Esophagus muscularis mucosa (tissue), 4 donors: ENCODE measurements at regions not wholly inside any gene's neighbourhood (a gene's known extent, or its start where the extent isn't known, plus 50 kb on each side); places are given as distances from the start of the nearest gene placed in this dataset.

Experiments used
- DNase-seq: peaks from one replicate; pipeline ENCODE4 v3.0.0-alpha.2; 2017; ENCODE audit errors: extremely low spot score
- H3K27ac ChIP-seq, 4 donors: fragments of 200-600 bp; sonication (generic); replicated peaks in 1 of 4; 1 replicate in 3 of 4; 2 replicates in 1 of 4; pipeline ENCODE4 v1.5.1; 2016 to 2019; ENCODE audit warnings: mild to moderate bottlenecking in 1 of 4
- H3K27me3 ChIP-seq, 4 donors: fragments of 200-600 bp; sonication (generic); one replicate each; pipeline versions ENCODE4 v1.5.1 to v1.6.0; 2016 to 2019
- H3K36me3 ChIP-seq, 4 donors: fragments of 200-600 bp; sonication (generic); one replicate each; pipeline ENCODE4 v1.5.1; 2016 to 2019
- H3K4me1 ChIP-seq, 4 donors: fragments of 200-600 bp; sonication (generic); one replicate each; pipeline ENCODE4 v1.5.1; 2016 to 2019
- H3K4me3 ChIP-seq, 4 donors: fragments of 200-600 bp; sonication (generic); 1 replicate in 2 of 4; 2 replicates in 2 of 4; pipeline ENCODE4 v1.5.1; 2016 to 2019; ENCODE audit warnings: mild to moderate bottlenecking in 4 of 4, moderate library complexity in 1 of 4
- H3K9me3 ChIP-seq, 4 donors: fragments of 200-600 bp; sonication (generic); 1 replicate in 3 of 4; 2 replicates in 1 of 4; pipeline ENCODE4 v1.5.1; 2016 to 2019
- EP300 ChIP-seq: sonication (generic); formaldehyde crosslinking; IDR thresholded peaks from one replicate; pipeline ENCODE4 v1.6.1; 2017; ENCODE audit warnings: antibody characterized with exemption
- POLR2A ChIP-seq: fragments of 450-650 bp; IDR thresholded peaks from one replicate; pipeline ENCODE4 v1.6.1; 2017; ENCODE audit warnings: antibody characterized with exemption, moderate library complexity, mild to moderate bottlenecking, low read depth
- POLR2AphosphoS5 ChIP-seq, 2 donors: sonication (generic); formaldehyde crosslinking; IDR thresholded peaks; one replicate each; pipeline ENCODE4 v1.6.1; 2017; ENCODE audit warnings: antibody characterized with exemption in 2 of 2
- WGBS: methylation state at CpG from one replicate; pipeline ENCODE4 v1.1.5; 2018; 5-methylcytosine and 5-hydroxymethylcytosine counted together
- intact Hi-C: fragments of 100-400 bp; cut with DNase I; formaldehyde crosslinking; loops from one replicate; pipeline ENCODE4 v1.15.1; 2023
- TF ChIP-seq, protein P1 (sequence below), 3 experiments: fragments of 200-600 bp in 2 of 3; fragments of 450-650 bp in 1 of 3; sonication (generic) in 2 of 3; IDR thresholded peaks; one replicate each; pipeline ENCODE4 v1.5.1; 2017 to 2019; ENCODE audit warnings: antibody characterized with exemption in 3 of 3, mild to moderate bottlenecking in 2 of 3, moderate library complexity in 1 of 3

DNA sequence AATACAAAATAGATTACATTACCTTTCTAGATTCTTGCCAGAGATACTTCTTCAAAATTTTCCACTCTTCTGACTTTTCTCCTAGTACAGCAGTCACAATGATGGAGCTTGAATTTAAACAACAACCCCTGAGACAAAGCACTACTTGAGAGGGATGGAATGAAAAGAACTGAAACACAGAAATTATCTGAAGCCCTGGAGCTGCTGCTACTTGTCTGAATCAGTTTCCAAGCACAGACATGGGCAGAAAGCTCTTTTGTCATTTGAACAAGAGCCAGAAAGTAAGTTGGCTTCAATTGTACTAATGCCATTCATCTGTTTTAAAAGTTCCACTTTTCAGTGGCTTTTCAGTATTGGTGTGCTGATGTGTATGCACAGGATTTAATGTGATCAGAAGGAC, 718.5 kb upstream of the ARPP21 start:
- no peak for DNase-seq

DNA sequence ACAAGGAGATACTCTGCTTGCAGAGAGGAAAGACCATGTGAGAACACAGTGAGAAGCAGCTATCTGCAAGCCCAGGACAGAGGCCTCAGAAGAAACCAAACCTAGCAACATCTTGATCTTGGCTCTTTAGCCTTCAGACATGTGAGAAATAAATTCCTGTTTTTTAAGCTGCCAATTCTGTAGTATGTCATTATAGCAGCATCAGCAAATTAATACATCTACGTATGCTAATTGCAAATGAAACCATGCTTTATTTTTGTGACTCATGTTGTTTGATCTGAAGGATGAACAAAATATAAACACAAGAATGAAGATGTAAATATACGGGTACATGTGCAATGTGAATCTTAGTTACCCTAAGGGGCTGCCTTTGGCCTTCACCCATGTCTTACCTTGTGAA, 714.4 kb upstream of the ARPP21 start:
- no peak overlapping the region for H3K4me3 ChIP-seq
- no peaks in the 10 kb centered on the region for H3K27me3 ChIP-seq
- H3K27ac ChIP-seq, result no peak overlapping the region
- H3K4me1 ChIP-seq, result peaks cover 0 to 9% (median 4%) of the 10 kb centered on the region in 4 donors
- DNase-seq, result no peak
- TF ChIP-seq, protein P1, sequence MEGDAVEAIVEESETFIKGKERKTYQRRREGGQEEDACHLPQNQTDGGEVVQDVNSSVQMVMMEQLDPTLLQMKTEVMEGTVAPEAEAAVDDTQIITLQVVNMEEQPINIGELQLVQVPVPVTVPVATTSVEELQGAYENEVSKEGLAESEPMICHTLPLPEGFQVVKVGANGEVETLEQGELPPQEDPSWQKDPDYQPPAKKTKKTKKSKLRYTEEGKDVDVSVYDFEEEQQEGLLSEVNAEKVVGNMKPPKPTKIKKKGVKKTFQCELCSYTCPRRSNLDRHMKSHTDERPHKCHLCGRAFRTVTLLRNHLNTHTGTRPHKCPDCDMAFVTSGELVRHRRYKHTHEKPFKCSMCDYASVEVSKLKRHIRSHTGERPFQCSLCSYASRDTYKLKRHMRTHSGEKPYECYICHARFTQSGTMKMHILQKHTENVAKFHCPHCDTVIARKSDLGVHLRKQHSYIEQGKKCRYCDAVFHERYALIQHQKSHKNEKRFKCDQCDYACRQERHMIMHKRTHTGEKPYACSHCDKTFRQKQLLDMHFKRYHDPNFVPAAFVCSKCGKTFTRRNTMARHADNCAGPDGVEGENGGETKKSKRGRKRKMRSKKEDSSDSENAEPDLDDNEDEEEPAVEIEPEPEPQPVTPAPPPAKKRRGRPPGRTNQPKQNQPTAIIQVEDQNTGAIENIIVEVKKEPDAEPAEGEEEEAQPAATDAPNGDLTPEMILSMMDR (IDR thresholded peaks at IDR 0.05), result no peak
- TF ChIP-seq POLR2A, result no peak
- TF ChIP-seq POLR2AphosphoS5 (IDR thresholded peaks at IDR 0.05), result no peak
- TF ChIP-seq EP300, result no peak
- intact Hi-C loops, result no loop called here
- no peaks in the 10 kb centered on the region for H3K9me3 ChIP-seq
- WGBS, result 92% methylated on average over 2 of the region's 2 CpGs
- no peaks in the 10 kb centered on the region for H3K36me3 ChIP-seq

More for the DNA sequence above, 718.5 kb upstream of the ARPP21 start:
- intact Hi-C loops, result no loop called here
- no peaks in the 10 kb centered on the region for H3K36me3 ChIP-seq
- no peak overlapping the region for H3K27ac ChIP-seq
- H3K9me3 ChIP-seq, result no peaks in the 10 kb centered on the region
- no peak for TF ChIP-seq EP300
- TF ChIP-seq POLR2A, result no peak
- TF ChIP-seq, protein P1 (IDR thresholded peaks at IDR 0.05), result no peak
- no peak for TF ChIP-seq POLR2AphosphoS5 (IDR thresholded peaks at IDR 0.05)
- no peak overlapping the region for H3K4me3 ChIP-seq
- no peaks in the 10 kb centered on the region for H3K27me3 ChIP-seq
- peaks cover 0 to 9% (median 4%) of the 10 kb centered on the region in 4 donors for H3K4me1 ChIP-seq

DNA sequence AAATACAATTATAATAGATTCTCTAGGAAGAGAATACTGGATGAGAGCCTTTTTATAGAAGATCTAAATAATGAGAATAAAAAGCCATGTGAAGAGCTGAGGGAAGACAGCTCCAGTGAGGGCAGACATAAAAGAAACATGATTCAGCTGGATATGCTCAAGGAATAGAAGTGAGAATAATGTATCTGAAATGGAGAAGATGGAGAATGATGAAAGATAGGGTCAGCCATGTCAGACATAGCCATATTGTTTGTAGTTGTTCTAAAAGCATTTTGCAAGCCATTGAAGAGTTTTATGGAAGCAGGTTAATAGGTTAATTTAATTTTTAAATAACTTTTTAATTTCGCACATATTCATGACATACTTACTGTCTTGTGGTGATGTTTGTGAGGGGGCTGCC, 713.5 kb upstream of the ARPP21 start:
- TF ChIP-seq EP300 (no peak), POLR2AphosphoS5 (IDR thresholded peaks at IDR 0.05) (no peak), POLR2A (no peak)
- TF ChIP-seq, protein P1 (IDR thresholded peaks at IDR 0.05), result no peak
- Histone ChIP-seq H3K4me1 (peaks cover 0 to 4% (median 2%) of the 10 kb centered on the region in 4 donors), H3K27me3 (no peaks in the 10 kb centered on the region), H3K27ac (no peak overlapping the region), H3K36me3 (no peaks in the 10 kb centered on the region), H3K4me3 (no peak overlapping the region), H3K9me3 (peaks cover 0 to 4% (median 0%) of the 10 kb centered on the region in 4 donors)
- intact Hi-C loops, result no loop called here
- DNase-seq, result no peak
- WGBS, result 69% methylated on average over 1 of the region's 1 CpG

DNA sequence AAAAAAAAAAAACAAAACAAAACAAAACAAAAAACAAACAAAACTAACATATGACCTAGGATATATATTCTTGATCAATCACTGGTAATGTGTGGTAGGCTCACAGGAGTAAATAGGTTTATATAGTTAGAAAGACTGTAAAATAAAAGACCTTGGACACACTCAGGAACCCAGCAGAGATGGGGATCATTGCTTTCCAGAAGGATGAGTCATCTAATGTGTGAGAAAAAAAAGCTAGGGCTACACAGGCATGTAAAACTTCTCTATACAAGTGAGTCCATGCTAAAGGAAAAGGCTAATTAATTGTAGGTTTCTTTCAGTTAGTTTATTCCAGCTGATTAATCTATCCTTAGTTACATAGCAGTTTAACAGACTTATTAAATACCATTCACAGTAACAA, 710.3 kb upstream of the ARPP21 start:
- no peaks in the 10 kb centered on the region for H3K27me3 ChIP-seq
- no peaks in the 10 kb centered on the region for H3K36me3 ChIP-seq
- TF ChIP-seq EP300, result no peak
- TF ChIP-seq POLR2AphosphoS5 (IDR thresholded peaks at IDR 0.05), result no peak
- TF ChIP-seq, protein P1 (IDR thresholded peaks at IDR 0.05), result no peak
- no peak for TF ChIP-seq POLR2A
- H3K4me1 ChIP-seq, result no peaks in the 10 kb centered on the region
- no peak overlapping the region for H3K27ac ChIP-seq
- no peak for DNase-seq
- intact Hi-C loops, result no loop called here
- peaks cover 0 to 5% (median 0%) of the 10 kb centered on the region in 4 donors for H3K9me3 ChIP-seq
- H3K4me3 ChIP-seq, result no peak overlapping the region

DNA sequence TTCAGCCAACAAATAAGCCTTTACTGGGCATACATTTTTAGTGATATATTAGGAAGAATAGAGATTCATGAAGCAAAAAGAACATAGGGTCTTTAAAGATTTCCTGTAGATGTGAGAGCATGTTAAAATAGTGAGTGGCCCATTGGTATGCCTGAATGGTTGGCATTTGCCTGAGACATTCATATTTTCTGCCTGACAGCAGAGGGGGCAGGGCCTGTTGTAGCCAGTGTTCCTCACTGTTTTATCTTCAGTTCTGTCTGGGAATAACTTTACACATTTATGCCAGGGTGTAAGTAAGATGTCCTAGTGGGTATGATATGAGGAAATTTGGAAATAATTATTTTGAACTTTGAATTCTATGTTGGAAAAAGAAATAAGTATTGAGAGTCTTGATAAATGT, 704.7 kb upstream of the ARPP21 start:
- Histone ChIP-seq H3K27ac (no peak overlapping the region), H3K27me3 (no peaks in the 10 kb centered on the region), H3K4me3 (no peak overlapping the region), H3K4me1 (no peaks in the 10 kb centered on the region), H3K9me3 (peaks cover 0 to 9% (median 3%) of the 10 kb centered on the region in 4 donors), H3K36me3 (no peaks in the 10 kb centered on the region)
- TF ChIP-seq POLR2A (no peak), EP300 (no peak), POLR2AphosphoS5 (IDR thresholded peaks at IDR 0.05) (no peak)
- TF ChIP-seq, protein P1 (IDR thresholded peaks at IDR 0.05), result no peak
- no peak for DNase-seq
- intact Hi-C loops, result no loop called here
